GM12891 (cell line): ENCODE measurements at regions not wholly inside any gene's neighbourhood (a gene's known extent, or its start where the extent isn't known, plus 50 kb on each side); places are given as distances from the start of the nearest gene placed in this dataset.

ENCODE experiments used
- POLR2A ChIP-seq: IDR thresholded peaks from 2 replicates; pipeline ENCODE4 v1.6.1; 2011; ENCODE audit warnings: low read depth, low read length, control low read depth
- POLR2AphosphoS5 ChIP-seq: IDR thresholded peaks from 2 replicates; pipeline ENCODE4 v1.6.1; 2011; ENCODE audit warnings: low read depth, low read length, control low read depth

DNA sequence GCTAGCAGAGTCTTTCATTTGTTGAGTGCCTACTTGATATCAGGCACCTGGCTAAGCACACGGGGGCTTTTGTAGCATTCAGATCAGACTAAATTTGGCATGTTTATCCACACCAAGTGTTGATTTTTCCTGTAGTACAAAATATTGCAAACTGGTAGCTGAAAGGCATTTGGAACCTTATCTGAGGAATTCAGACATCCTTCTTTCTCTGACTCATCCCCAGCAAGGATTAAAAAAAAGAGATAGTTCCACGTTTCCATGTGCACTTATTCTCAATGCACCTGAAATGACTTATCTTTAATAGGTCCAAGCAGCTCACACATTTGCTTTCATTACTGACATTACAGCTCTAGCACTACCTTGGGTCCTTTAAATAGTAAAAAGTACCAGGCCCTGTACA lies 786.0 kb upstream of the GRM7 start:
- TF ChIP-seq POLR2A = no peak
- no peak for TF ChIP-seq POLR2AphosphoS5
